Pancreas (tissue), 10 donors: ENCODE measurements at regions not wholly inside any gene's neighbourhood (a gene's known extent, or its start where the extent isn't known, plus 50 kb on each side); places are given as distances from the start of the nearest gene placed in this dataset.

Experiments used
- ATAC-seq, 4 donors: fragments of 200-7000 bp; cut with Tn5 transposase; one replicate each; pipeline versions ENCODE4 v1.8.0 to v1.9.1; 2020; ENCODE audit warnings: mild to moderate bottlenecking in 4 of 4, moderate library complexity in 4 of 4
- DNase-seq, 6 donors: peaks; one replicate each; pipeline ENCODE4 v3.0.0-alpha.2; 2020
- FAIRE-seq: peaks from 2 replicates; lab custom pipeline; 2012; peaks lifted over from hg19 to GRCh38; lab: Jason Lieb, UNC
- H3K27ac ChIP-seq, 4 donors: fragments of 200-600 bp; sonication (generic); 1 replicate in 3 of 4; 2 replicates in 1 of 4; pipeline versions ENCODE4 v1.5.0 to v1.8.0; 2020
- H3K27me3 ChIP-seq, 4 donors: fragments of 200-600 bp; one replicate each; pipeline ENCODE4 v1.8.0; 2021
- H3K36me3 ChIP-seq, 3 donors: fragments of 200-600 bp; sonication (generic) in 1 of 3; one replicate each; pipeline versions ENCODE4 v1.5.0 to v1.8.0; 2020 to 2021
- H3K4me1 ChIP-seq, 3 donors: fragments of 200-600 bp; one replicate each; pipeline ENCODE4 v1.8.0; 2021
- H3K4me3 ChIP-seq, 4 donors: fragments of 200-600 bp; sonication (generic) in 2 of 4; one replicate each; pipeline versions ENCODE4 v1.5.0 to v1.8.0; 2020 to 2021
- H3K9me3 ChIP-seq, 4 donors: fragments of 200-600 bp; one replicate each; pipeline ENCODE4 v1.8.0; 2021
- CTCF ChIP-seq, 4 donors: fragments of 200-600 bp; sonication (generic) in 3 of 4; IDR thresholded peaks; one replicate each; pipeline versions ENCODE4 v1.5.0 to v1.8.0; 2021; ENCODE audit warnings: antibody characterized with exemption in 4 of 4
- WGBS, 2 donors: extraction: QIAGEN DNeasy Blood & Tissue Kit; methylation state at CpG; one replicate each; pipeline ENCODE4 v1.1.7; 2013; 5-methylcytosine and 5-hydroxymethylcytosine counted together
- intact Hi-C, 3 donors: fragments of 100-400 bp; cut with DNase I; formaldehyde crosslinking; loops; one replicate each; pipeline versions ENCODE4 v1.11.1 to v1.14.2; 2022
- donor health status: healthy with polysubstance abuse.
- donor health status: DM: no; HTN: no; CAD: no; lungs with moderate emphysema.
- donor health status: DM: no; HTN: no; CAD: no.
- donor health status: control.
- donor health status: control.
- donor health status: Bipolar disorder and iron deficiency.
- donor health status: DM: yes; HTN: yes; CAD: no.
- donor health status: DM: no; HTN: no; CAD: no.
- donor health status: DM: no; HTN: no; CAD: no.
- donor health status: DM: yes; HTN: yes; CAD: no.

- Histone ChIP-seq H3K36me3 (no peaks in the 10 kb centered on the region), H3K4me1 (no peaks in the 10 kb centered on the region), H3K27ac (no peak overlapping the region), H3K27me3 (no peaks in the 10 kb centered on the region), H3K9me3 (no peaks in the 10 kb centered on the region), H3K4me3 (no peak overlapping the region)
- ATAC-seq (no peak), DNase-seq (no peak), FAIRE-seq (no peak)
- WGBS, 2 donors, result 42 to 59% methylated on average over 1 of the region's 1 CpG
- no peak for TF ChIP-seq CTCF (IDR thresholded peaks at IDR 0.05)
- intact Hi-C loops, result no loop called here
Observed at GRCh38 chr2:76387294-76387693, 676.6 kb upstream of the GCFC2 start.

GRCh38 chr2:76385943-76386342, 675.2 kb upstream of the GCFC2 start:
- FAIRE-seq, result no peak
- TF ChIP-seq CTCF (IDR thresholded peaks at IDR 0.05), result no peak

GRCh38 chr2:76381624-76382023, 670.9 kb upstream of the GCFC2 start:
- FAIRE-seq (no peak), ATAC-seq (no peak), DNase-seq (no peak)
- Histone ChIP-seq H3K9me3 (no peaks in the 10 kb centered on the region), H3K27ac (no peak overlapping the region), H3K4me3 (no peak overlapping the region), H3K27me3 (no peaks in the 10 kb centered on the region), H3K36me3 (no peaks in the 10 kb centered on the region), H3K4me1 (no peaks in the 10 kb centered on the region)
- intact Hi-C loops, result no loop called here
- TF ChIP-seq CTCF (IDR thresholded peaks at IDR 0.05), result no peak

More at GRCh38 chr2:76385943-76386342, 675.2 kb upstream of the GCFC2 start:
- Histone ChIP-seq H3K9me3 (no peaks in the 10 kb centered on the region), H3K4me1 (no peaks in the 10 kb centered on the region), H3K27ac (no peak overlapping the region), H3K27me3 (no peaks in the 10 kb centered on the region), H3K4me3 (no peak overlapping the region), H3K36me3 (no peaks in the 10 kb centered on the region)
- intact Hi-C loops, result no loop called here
- WGBS, 2 donors, result 94 to 95% methylated on average over 1 of the region's 1 CpG
- no peak for ATAC-seq
- no peak for DNase-seq

- intact Hi-C loops, result no loop called here
- WGBS, 2 donors, result 54 to 64% methylated on average over 1 of the region's 1 CpG
- Histone ChIP-seq H3K27ac (no peak overlapping the region), H3K4me1 (no peaks in the 10 kb centered on the region), H3K9me3 (no peaks in the 10 kb centered on the region), H3K4me3 (no peak overlapping the region), H3K36me3 (no peaks in the 10 kb centered on the region), H3K27me3 (no peaks in the 10 kb centered on the region)
- DNase-seq, result no peak
- FAIRE-seq, result no peak
- ATAC-seq, result no peak
- TF ChIP-seq CTCF (IDR thresholded peaks at IDR 0.05), result no peak
Observed at GRCh38 chr2:76378140-76378539, 667.4 kb upstream of the GCFC2 start.

GRCh38 chr2:76341439-76341838, 630.7 kb upstream of the GCFC2 start:
- DNase-seq (no peak), FAIRE-seq (no peak), ATAC-seq (no peak)
- no peak for TF ChIP-seq CTCF (IDR thresholded peaks at IDR 0.05)
- Histone ChIP-seq H3K27me3 (no peaks in the 10 kb centered on the region), H3K4me3 (no peak overlapping the region), H3K27ac (no peak overlapping the region), H3K4me1 (no peaks in the 10 kb centered on the region), H3K36me3 (no peaks in the 10 kb centered on the region), H3K9me3 (no peaks in the 10 kb centered on the region)
- 63 to 72% methylated on average over 2 of the region's 2 CpGs for WGBS, 2 donors
- intact Hi-C loops, result no loop called here
